ENCODE measurements at regions not wholly inside any gene's neighbourhood (a gene's known extent, or its start where the extent isn't known, plus 50 kb on each side); places are given as distances from the start of the nearest gene placed in this dataset.

DNA sequence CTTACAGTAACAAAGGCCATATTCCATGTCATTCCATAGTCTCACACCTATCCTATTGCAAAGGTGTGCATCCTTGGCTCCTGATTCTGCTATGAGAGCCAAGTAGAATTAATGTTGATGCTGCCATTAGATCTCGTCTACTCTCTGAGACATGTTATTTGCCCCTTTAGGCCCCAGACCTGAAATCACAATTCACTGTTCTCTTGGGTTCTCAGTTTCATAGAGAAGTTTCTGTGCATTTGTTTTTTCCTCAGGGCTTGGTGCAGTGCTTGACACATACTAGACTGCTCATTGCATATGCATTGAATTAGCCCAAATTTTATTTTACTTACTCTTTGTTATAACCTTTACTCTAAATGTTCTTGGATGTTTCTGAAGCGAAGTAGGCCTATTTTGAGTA is 265.7 kb downstream of the JRKL start:
- TF ChIP-seq, protein P1, sequence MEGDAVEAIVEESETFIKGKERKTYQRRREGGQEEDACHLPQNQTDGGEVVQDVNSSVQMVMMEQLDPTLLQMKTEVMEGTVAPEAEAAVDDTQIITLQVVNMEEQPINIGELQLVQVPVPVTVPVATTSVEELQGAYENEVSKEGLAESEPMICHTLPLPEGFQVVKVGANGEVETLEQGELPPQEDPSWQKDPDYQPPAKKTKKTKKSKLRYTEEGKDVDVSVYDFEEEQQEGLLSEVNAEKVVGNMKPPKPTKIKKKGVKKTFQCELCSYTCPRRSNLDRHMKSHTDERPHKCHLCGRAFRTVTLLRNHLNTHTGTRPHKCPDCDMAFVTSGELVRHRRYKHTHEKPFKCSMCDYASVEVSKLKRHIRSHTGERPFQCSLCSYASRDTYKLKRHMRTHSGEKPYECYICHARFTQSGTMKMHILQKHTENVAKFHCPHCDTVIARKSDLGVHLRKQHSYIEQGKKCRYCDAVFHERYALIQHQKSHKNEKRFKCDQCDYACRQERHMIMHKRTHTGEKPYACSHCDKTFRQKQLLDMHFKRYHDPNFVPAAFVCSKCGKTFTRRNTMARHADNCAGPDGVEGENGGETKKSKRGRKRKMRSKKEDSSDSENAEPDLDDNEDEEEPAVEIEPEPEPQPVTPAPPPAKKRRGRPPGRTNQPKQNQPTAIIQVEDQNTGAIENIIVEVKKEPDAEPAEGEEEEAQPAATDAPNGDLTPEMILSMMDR (IDR thresholded peaks at IDR 0.05) = no peak
- TF ChIP-seq POLR2A (IDR thresholded peaks at IDR 0.05) = no peak

Measured in esophagus squamous epithelium (tissue), 4 donors.